ENCODE measurements at regions not wholly inside any gene's neighbourhood (a gene's known extent, or its start where the extent isn't known, plus 50 kb on each side); places are given as distances from the start of the nearest gene placed in this dataset.

DNA sequence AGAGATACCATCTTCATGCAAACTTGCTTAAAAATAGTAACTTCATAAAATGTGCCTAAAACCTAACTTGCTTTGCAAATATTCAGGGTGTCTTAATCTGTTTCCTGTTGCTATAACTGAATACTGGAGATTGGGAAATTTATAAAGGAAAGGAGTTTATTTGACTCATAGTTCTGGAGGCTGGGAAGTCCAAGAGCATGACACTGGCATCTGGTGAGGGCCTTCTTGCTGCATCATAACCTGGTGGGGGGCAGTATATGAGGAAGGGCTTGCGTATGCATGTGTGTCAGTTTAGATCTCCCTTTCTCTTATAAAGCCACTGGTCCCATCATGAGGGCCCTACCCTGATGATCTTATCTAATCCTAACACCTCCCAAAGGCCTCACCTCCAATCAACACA lies 166.5 kb downstream of the LPIN1 start:
- H3K4me3 ChIP-seq (ENCODE audit: low read length): no peak overlapping the region
- no peak overlapping the region for H4K5ac ChIP-seq (ENCODE audit: low read length)
- no peak overlapping the region for H2BK120ac ChIP-seq (ENCODE audit: low read depth, low read length)
- no peak for DNase-seq
- H2AK5ac ChIP-seq (ENCODE audit: low read length): no peak overlapping the region
- no peak overlapping the region for H3K4ac ChIP-seq (ENCODE audit: low read depth, low read length)
- H3K4me2 ChIP-seq (ENCODE audit: low read length): no peak overlapping the region
- no peak overlapping the region for H3K56ac ChIP-seq (ENCODE audit: low read length)
- H3K9ac ChIP-seq (ENCODE audit: low read length): no peak overlapping the region
- no peaks in the 10 kb centered on the region for H3K79me1 ChIP-seq (ENCODE audit: low read length)
- H3K36me3 ChIP-seq (ENCODE audit: control insufficient read depth, insufficient read depth, low read length): no peaks in the 10 kb centered on the region
- H3K27ac ChIP-seq (ENCODE audit: low read depth, low read length): no peak overlapping the region
- no peaks in the 10 kb centered on the region for H3K27me3 ChIP-seq (ENCODE audit: insufficient read depth, low read length, poor library complexity)
- WGBS (ENCODE audit: extremely low coverage, insufficient coverage, low lambda C conversion rate): no CpG with 5 or more reads among the region's 1 CpG
- no peak overlapping the region for H3K23ac ChIP-seq (ENCODE audit: low read length)
- no peaks in the 10 kb centered on the region for H3K79me2 ChIP-seq (ENCODE audit: control insufficient read depth, insufficient read depth, low read length)
- no peak overlapping the region for H2BK15ac ChIP-seq (replicated peaks; ENCODE audit: low read depth)
- H2BK5ac ChIP-seq (ENCODE audit: low read length): no peak overlapping the region
- no peaks in the 10 kb centered on the region for H3K4me1 ChIP-seq (ENCODE audit: control insufficient read depth, low read depth, low read length)
- H4K8ac ChIP-seq (ENCODE audit: low read depth, low read length): no peak overlapping the region
- H3K18ac ChIP-seq (ENCODE audit: low read length): no peak overlapping the region

DNA sequence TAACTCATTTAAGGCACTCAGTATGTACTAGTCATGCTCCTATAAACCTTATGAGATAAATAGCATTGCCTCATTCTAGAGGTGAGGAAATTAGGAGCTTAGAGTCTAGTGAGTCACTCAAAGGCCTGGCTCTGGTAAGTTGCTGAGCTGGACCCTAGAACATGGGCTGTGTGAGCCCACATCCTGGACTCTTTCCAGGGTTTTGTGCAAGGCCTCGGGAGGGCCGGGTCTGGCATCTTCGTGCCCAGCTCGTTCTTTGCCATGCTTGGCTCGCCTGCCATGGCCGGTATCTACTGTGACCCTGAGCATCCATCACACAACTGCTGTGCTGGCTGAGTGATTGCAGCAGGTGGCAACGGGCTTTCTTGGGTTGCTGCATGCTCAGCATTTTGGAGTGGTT lies 168.0 kb downstream of the LPIN1 start:
- Histone ChIP-seq H2AK5ac (ENCODE audit: low read length) (no peak overlapping the region), H3K23ac (ENCODE audit: low read length) (no peak overlapping the region), H3K4me2 (ENCODE audit: low read length) (no peak overlapping the region), H3K18ac (ENCODE audit: low read length) (no peak overlapping the region), H2BK15ac (replicated peaks; ENCODE audit: low read depth) (no peak overlapping the region), H3K27ac (ENCODE audit: low read depth, low read length) (no peak overlapping the region), H3K9ac (ENCODE audit: low read length) (no peak overlapping the region), H3K4me3 (ENCODE audit: low read length) (no peak overlapping the region), H2BK5ac (ENCODE audit: low read length) (no peak overlapping the region), H3K79me1 (ENCODE audit: low read length) (no peaks in the 10 kb centered on the region), H3K56ac (ENCODE audit: low read length) (no peak overlapping the region), H3K79me2 (ENCODE audit: control insufficient read depth, insufficient read depth, low read length) (no peaks in the 10 kb centered on the region), H4K8ac (ENCODE audit: low read depth, low read length) (no peak overlapping the region), H3K4me1 (ENCODE audit: control insufficient read depth, low read depth, low read length) (no peaks in the 10 kb centered on the region), H4K5ac (ENCODE audit: low read length) (no peak overlapping the region), H3K36me3 (ENCODE audit: control insufficient read depth, insufficient read depth, low read length) (no peaks in the 10 kb centered on the region), H3K27me3 (ENCODE audit: insufficient read depth, low read length, poor library complexity) (no peaks in the 10 kb centered on the region), H2BK120ac (ENCODE audit: low read depth, low read length) (no peak overlapping the region), H3K4ac (ENCODE audit: low read depth, low read length) (no peak overlapping the region)
- no CpG with 5 or more reads among the region's 7 CpGs for WGBS (ENCODE audit: extremely low coverage, insufficient coverage, low lambda C conversion rate)
- no peak for DNase-seq

- no peak overlapping the region for H4K8ac ChIP-seq (ENCODE audit: low read depth, low read length)
- DNase-seq: no peak
- H3K18ac ChIP-seq (ENCODE audit: low read length): no peak overlapping the region
- no peaks in the 10 kb centered on the region for H3K79me2 ChIP-seq (ENCODE audit: control insufficient read depth, insufficient read depth, low read length)
- H2BK15ac ChIP-seq (replicated peaks; ENCODE audit: low read depth): no peak overlapping the region
- H3K4me2 ChIP-seq (ENCODE audit: low read length): no peak overlapping the region
- H4K5ac ChIP-seq (ENCODE audit: low read length): no peak overlapping the region
- H3K23ac ChIP-seq (ENCODE audit: low read length): no peak overlapping the region
- H2BK5ac ChIP-seq (ENCODE audit: low read length): no peak overlapping the region
- H3K4me3 ChIP-seq (ENCODE audit: low read length): no peak overlapping the region
- H3K56ac ChIP-seq (ENCODE audit: low read length): no peak overlapping the region
- H3K27me3 ChIP-seq (ENCODE audit: insufficient read depth, low read length, poor library complexity): no peaks in the 10 kb centered on the region
- no peaks in the 10 kb centered on the region for H3K79me1 ChIP-seq (ENCODE audit: low read length)
- no peak overlapping the region for H3K4ac ChIP-seq (ENCODE audit: low read depth, low read length)
- no peak overlapping the region for H2AK5ac ChIP-seq (ENCODE audit: low read length)
- H3K36me3 ChIP-seq (ENCODE audit: control insufficient read depth, insufficient read depth, low read length): no peaks in the 10 kb centered on the region
- H2BK120ac ChIP-seq (ENCODE audit: low read depth, low read length): no peak overlapping the region
- H3K9ac ChIP-seq (ENCODE audit: low read length): no peak overlapping the region
- no peaks in the 10 kb centered on the region for H3K4me1 ChIP-seq (ENCODE audit: control insufficient read depth, low read depth, low read length)
- no peak overlapping the region for H3K27ac ChIP-seq (ENCODE audit: low read depth, low read length)
- WGBS (ENCODE audit: extremely low coverage, insufficient coverage, low lambda C conversion rate): no CpG with 5 or more reads among the region's 4 CpGs
These were observed 169.2 kb downstream of the LPIN1 start for GRCh38 chr2:11915650-11916049.

GRCh38 chr2:11919953-11920352 lies 173.5 kb downstream of the LPIN1 start:
- no peaks in the 10 kb centered on the region for H3K79me1 ChIP-seq (ENCODE audit: low read length)
- no peak overlapping the region for H2BK5ac ChIP-seq (ENCODE audit: low read length)
- peaks cover 3% of the 10 kb centered on the region for H3K4me1 ChIP-seq (ENCODE audit: control insufficient read depth, low read depth, low read length)
- H3K4me2 ChIP-seq (ENCODE audit: low read length): no peak overlapping the region
- H3K9ac ChIP-seq (ENCODE audit: low read length): no peak overlapping the region
- no peak overlapping the region for H3K23ac ChIP-seq (ENCODE audit: low read length)
- H3K4me3 ChIP-seq (ENCODE audit: low read length): no peak overlapping the region
- H3K4ac ChIP-seq (ENCODE audit: low read depth, low read length): no peak overlapping the region
- no peak overlapping the region for H3K18ac ChIP-seq (ENCODE audit: low read length)
- H3K36me3 ChIP-seq (ENCODE audit: control insufficient read depth, insufficient read depth, low read length): no peaks in the 10 kb centered on the region
- no CpG with 5 or more reads among the region's 2 CpGs for WGBS (ENCODE audit: extremely low coverage, insufficient coverage, low lambda C conversion rate)
- H2BK15ac ChIP-seq (replicated peaks; ENCODE audit: low read depth): no peak overlapping the region
- no peak overlapping the region for H2AK5ac ChIP-seq (ENCODE audit: low read length)
- H4K8ac ChIP-seq (ENCODE audit: low read depth, low read length): no peak overlapping the region
- H2BK120ac ChIP-seq (ENCODE audit: low read depth, low read length): no peak overlapping the region
- H3K27ac ChIP-seq (ENCODE audit: low read depth, low read length): no peak overlapping the region
- no peak overlapping the region for H3K56ac ChIP-seq (ENCODE audit: low read length)
- no peak overlapping the region for H4K5ac ChIP-seq (ENCODE audit: low read length)
- H3K79me2 ChIP-seq (ENCODE audit: control insufficient read depth, insufficient read depth, low read length): no peaks in the 10 kb centered on the region
- no peak for DNase-seq
- no peaks in the 10 kb centered on the region for H3K27me3 ChIP-seq (ENCODE audit: insufficient read depth, low read length, poor library complexity)

- Histone ChIP-seq H2AK5ac (ENCODE audit: low read length) (no peak overlapping the region), H3K27me3 (ENCODE audit: insufficient read depth, low read length, poor library complexity) (no peaks in the 10 kb centered on the region), H3K9ac (ENCODE audit: low read length) (no peak overlapping the region)
These were observed 174.7 kb downstream of the LPIN1 start for GRCh38 chr2:11920993-11921583.

GRCh38 chr2:11922294-11922693 lies 175.9 kb downstream of the LPIN1 start:
- no peak overlapping the region for H3K4ac ChIP-seq (ENCODE audit: low read depth, low read length)

More at GRCh38 chr2:11920993-11921583, 174.7 kb downstream of the LPIN1 start:
- no peaks in the 10 kb centered on the region for H3K79me2 ChIP-seq (ENCODE audit: control insufficient read depth, insufficient read depth, low read length)
- no peak for DNase-seq
- H3K36me3 ChIP-seq (ENCODE audit: control insufficient read depth, insufficient read depth, low read length): no peaks in the 10 kb centered on the region
- no peak overlapping the region for H4K5ac ChIP-seq (ENCODE audit: low read length)
- no peak overlapping the region for H3K23ac ChIP-seq (ENCODE audit: low read length)
- no peak overlapping the region for H4K8ac ChIP-seq (ENCODE audit: low read depth, low read length)
- WGBS (ENCODE audit: extremely low coverage, insufficient coverage, low lambda C conversion rate): no CpG with 5 or more reads among the region's 6 CpGs
- H3K18ac ChIP-seq (ENCODE audit: low read length): no peak overlapping the region
- H3K79me1 ChIP-seq (ENCODE audit: low read length): no peaks in the 10 kb centered on the region
- no peak overlapping the region for H3K4me3 ChIP-seq (ENCODE audit: low read length)
- no peak overlapping the region for H2BK15ac ChIP-seq (replicated peaks; ENCODE audit: low read depth)
- H3K4me1 ChIP-seq (ENCODE audit: control insufficient read depth, low read depth, low read length): peaks cover 3% of the 10 kb centered on the region
- no peak overlapping the region for H3K27ac ChIP-seq (ENCODE audit: low read depth, low read length)
- no peak overlapping the region for H3K4ac ChIP-seq (ENCODE audit: low read depth, low read length)
- no peak overlapping the region for H3K56ac ChIP-seq (ENCODE audit: low read length)
- no peak overlapping the region for H2BK120ac ChIP-seq (ENCODE audit: low read depth, low read length)
- no peak overlapping the region for H2BK5ac ChIP-seq (ENCODE audit: low read length)
- H3K4me2 ChIP-seq (ENCODE audit: low read length): no peak overlapping the region

More at GRCh38 chr2:11922294-11922693, 175.9 kb downstream of the LPIN1 start:
- no peak overlapping the region for H3K18ac ChIP-seq (ENCODE audit: low read length)
- no peaks in the 10 kb centered on the region for H3K36me3 ChIP-seq (ENCODE audit: control insufficient read depth, insufficient read depth, low read length)
- no peak for DNase-seq
- H4K5ac ChIP-seq (ENCODE audit: low read length): no peak overlapping the region
- no peak overlapping the region for H2BK15ac ChIP-seq (replicated peaks; ENCODE audit: low read depth)
- no peak overlapping the region for H3K4me3 ChIP-seq (ENCODE audit: low read length)
- H3K4me1 ChIP-seq (ENCODE audit: control insufficient read depth, low read depth, low read length): peaks cover 3% of the 10 kb centered on the region
- no peaks in the 10 kb centered on the region for H3K79me1 ChIP-seq (ENCODE audit: low read length)
- no CpG with 5 or more reads among the region's 4 CpGs for WGBS (ENCODE audit: extremely low coverage, insufficient coverage, low lambda C conversion rate)
- no peak overlapping the region for H3K9ac ChIP-seq (ENCODE audit: low read length)
- no peak overlapping the region for H2AK5ac ChIP-seq (ENCODE audit: low read length)
- no peak overlapping the region for H3K4me2 ChIP-seq (ENCODE audit: low read length)
- no peak overlapping the region for H2BK5ac ChIP-seq (ENCODE audit: low read length)
- H3K79me2 ChIP-seq (ENCODE audit: control insufficient read depth, insufficient read depth, low read length): no peaks in the 10 kb centered on the region
- no peak overlapping the region for H2BK120ac ChIP-seq (ENCODE audit: low read depth, low read length)
- no peak overlapping the region for H3K27ac ChIP-seq (ENCODE audit: low read depth, low read length)
- no peaks in the 10 kb centered on the region for H3K27me3 ChIP-seq (ENCODE audit: insufficient read depth, low read length, poor library complexity)
- H3K23ac ChIP-seq (ENCODE audit: low read length): no peak overlapping the region
- no peak overlapping the region for H3K56ac ChIP-seq (ENCODE audit: low read length)
- H4K8ac ChIP-seq (ENCODE audit: low read depth, low read length): no peak overlapping the region

Measured in mesendoderm (in vitro differentiated cells).